GM19099 (cell line): ENCODE measurements at regions not wholly inside any gene's neighbourhood (a gene's known extent, or its start where the extent isn't known, plus 50 kb on each side); places are given as distances from the start of the nearest gene placed in this dataset.

Experiments used
- POLR2A ChIP-seq: IDR thresholded peaks from 3 replicates; pipeline ENCODE4 v1.6.1; 2011; ENCODE audit warnings: low read depth; ENCODE audit not compliant: insufficient read length; ENCODE audit errors: extremely low read depth

DNA sequence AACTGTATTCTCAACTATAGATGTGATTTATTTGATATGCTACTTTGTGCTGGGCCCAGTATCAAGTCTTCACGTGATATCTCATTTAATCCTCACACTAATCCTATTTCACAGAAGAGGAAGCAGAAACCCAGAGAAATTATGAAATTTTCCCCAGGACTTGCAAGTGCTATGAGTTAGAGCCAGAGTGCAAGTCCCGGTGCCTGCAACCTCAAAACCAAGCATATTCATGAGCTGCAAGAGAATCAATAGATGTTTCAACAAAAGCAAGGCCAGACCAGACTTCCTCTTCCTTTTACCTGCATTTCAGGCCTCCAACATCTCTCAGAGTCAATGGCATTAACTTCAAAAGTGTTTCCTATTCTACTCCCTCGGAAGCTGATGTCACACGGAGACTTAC is 92.2 kb upstream of the GATB start:
- no peak for TF ChIP-seq POLR2A

- TF ChIP-seq POLR2A = no peak
Measured at GRCh38 chr4:151852202-151852601, 91.4 kb upstream of the GATB start.

DNA sequence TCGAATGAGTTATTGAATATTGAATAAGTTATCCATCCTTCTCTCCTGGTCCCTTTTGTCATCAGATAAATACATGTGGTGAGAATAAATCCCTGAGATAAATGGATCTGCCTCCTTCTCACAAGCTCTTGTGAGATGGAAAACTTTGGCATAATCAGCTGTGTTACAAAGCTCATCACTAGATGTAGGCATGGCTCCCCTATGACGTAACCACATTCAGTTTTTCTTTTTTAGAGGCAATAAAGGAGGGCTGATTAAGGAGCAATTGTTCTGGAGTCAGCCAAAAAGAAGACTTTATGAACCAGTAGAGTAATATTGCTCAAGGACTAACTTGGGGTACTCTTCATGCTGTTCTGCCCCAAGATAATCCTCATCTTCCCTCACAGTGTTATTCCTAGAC is 90.5 kb upstream of the GATB start:
- no peak for TF ChIP-seq POLR2A

GRCh38 chr4:151850791-151851213 is 90.0 kb upstream of the GATB start:
- no peak for TF ChIP-seq POLR2A

DNA sequence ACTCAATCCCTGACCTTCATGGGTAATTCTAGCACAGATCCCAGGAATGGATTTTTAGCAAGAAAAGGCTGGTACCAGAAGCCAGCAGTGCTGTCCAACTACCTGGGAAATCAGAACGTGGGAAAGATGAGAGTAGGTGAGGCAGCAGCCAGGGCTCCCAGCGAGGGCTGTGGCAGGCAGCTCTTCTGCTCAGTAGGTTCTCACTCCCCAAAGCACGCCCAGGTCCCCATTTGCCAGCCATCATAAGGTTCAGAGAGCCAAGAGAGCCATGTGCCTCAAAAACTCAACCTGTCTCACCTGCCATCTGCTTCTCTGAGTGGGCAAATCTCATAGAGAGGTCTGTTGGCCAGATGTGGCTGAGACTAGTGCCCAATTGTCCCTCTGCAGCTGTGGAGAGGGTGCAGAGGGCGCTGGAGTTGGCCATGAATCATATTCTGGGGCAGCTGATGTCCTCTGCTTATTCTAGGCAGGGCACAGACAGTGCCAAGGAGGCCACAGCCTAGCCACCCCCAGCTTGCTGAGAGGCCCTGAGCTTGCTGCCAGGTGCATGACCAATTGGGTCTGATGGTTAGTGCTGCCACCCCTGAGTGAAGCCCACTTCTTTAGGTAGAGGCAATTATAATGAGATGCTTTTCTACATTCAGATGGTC is 81.7 kb upstream of the GATB start:
- no peak for TF ChIP-seq POLR2A

GRCh38 chr4:151841107-151841506 is 80.3 kb upstream of the GATB start:
- no peak for TF ChIP-seq POLR2A

- TF ChIP-seq POLR2A = no peak
Measured at GRCh38 chr4:151835467-151835866, 74.7 kb upstream of the GATB start.

- no peak for TF ChIP-seq POLR2A
Measured at GRCh38 chr4:151833174-151833573, 72.4 kb upstream of the GATB start.

- TF ChIP-seq POLR2A = no peak
Measured at GRCh38 chr4:151831526-151831925, 70.7 kb upstream of the GATB start.

- no peak for TF ChIP-seq POLR2A
Measured at GRCh38 chr4:151830168-151830567, 69.4 kb upstream of the GATB start.

DNA sequence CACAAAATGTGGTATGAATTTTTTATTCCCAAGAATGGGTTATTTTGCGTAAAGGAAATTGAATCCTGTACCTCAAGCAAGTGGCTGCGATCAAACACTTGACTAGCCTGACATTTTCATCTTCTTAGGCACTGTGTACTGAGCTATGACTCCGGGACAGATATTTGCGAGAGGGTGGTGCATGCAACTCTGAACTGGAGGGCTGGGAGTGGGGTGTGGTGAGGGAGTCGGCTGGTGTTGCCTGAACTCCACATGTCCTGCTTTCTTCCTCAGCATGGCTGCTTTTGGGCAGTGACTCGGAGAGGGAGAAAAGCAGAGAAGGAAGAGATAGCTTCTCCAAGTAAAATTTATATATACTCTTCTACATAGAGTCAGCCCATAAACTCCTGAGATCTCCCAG is 68.5 kb upstream of the GATB start:
- no peak for TF ChIP-seq POLR2A

- TF ChIP-seq POLR2A = no peak
Measured at GRCh38 chr4:151824656-151825055, 63.8 kb upstream of the GATB start.

DNA sequence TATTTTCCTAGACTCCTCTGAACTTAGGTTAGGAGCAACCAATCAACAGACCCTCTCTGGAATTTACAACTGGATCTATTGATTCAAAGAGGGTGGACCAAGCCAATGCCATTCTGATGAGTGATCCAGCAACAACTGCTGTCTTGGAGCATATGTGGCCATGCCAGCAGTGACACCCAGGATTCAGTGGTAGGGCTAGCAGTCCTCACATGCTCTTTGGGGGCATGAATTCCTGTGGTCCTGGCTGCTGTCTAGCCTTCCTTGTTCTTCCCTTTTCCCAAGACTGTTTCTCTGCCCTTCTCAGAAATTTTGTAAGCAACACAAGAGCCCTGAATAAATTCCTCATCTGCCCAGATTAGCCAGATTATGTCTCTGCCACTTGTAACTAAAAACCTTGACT is 61.5 kb upstream of the GATB start:
- no peak for TF ChIP-seq POLR2A

- TF ChIP-seq POLR2A = no peak
Measured at GRCh38 chr4:151820004-151820403, 59.2 kb upstream of the GATB start.

DNA sequence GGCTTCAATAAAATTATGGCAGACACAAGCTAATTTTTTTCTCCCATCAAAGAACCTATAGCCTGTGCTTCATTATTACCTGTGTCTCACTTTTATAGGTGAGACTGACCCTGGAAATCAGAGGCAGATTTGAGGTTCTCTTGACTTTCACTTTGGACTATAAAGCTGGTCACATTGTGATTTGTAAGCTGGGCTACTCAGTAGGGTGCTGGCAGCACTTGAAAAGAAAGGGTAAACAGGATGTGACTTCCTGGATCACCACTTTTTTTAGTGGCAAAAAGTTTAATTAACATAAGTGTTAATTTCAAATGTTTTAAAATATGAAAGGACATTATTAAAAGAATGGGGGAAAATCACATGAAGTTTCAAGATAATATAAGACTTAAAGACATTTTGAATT is 50.6 kb upstream of the GATB start:
- TF ChIP-seq POLR2A = no peak
